ENCODE measurements at regions not wholly inside any gene's neighbourhood (a gene's known extent, or its start where the extent isn't known, plus 50 kb on each side); places are given as distances from the start of the nearest gene placed in this dataset.

- no peak for TF ChIP-seq RAD21 (IDR thresholded peaks at IDR 0.05; ENCODE audit: low read depth)
- TF ChIP-seq, protein P1, sequence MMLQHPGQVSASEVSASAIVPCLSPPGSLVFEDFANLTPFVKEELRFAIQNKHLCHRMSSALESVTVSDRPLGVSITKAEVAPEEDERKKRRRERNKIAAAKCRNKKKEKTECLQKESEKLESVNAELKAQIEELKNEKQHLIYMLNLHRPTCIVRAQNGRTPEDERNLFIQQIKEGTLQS (IDR thresholded peaks at IDR 0.05): no peak
- TF ChIP-seq CEBPB (IDR thresholded peaks at IDR 0.05; ENCODE audit: low read depth): no peak
- TF ChIP-seq REST (IDR thresholded peaks at IDR 0.05; ENCODE audit: low read depth): no peak
- no peak for TF ChIP-seq CTCF (IDR thresholded peaks at IDR 0.05 in 2 of 3, conservative IDR thresholded peaks at IDR 0.05 in 1 of 3; ENCODE audit: borderline replicate concordance in 1 of 3, insufficient read depth in 1 of 3, low read depth in 2 of 3, low read length in 2 of 3)
- no peak for TF ChIP-seq EZH2phosphoT487 (IDR thresholded peaks at IDR 0.05; ENCODE audit: borderline replicate concordance)
- TF ChIP-seq POLR2A (IDR thresholded peaks at IDR 0.05; ENCODE audit: borderline replicate concordance, extremely low read depth, insufficient read depth, insufficient read length): no peak
- no peak for TF ChIP-seq SIN3A (IDR thresholded peaks at IDR 0.05; ENCODE audit: low read depth)
- no peak for TF ChIP-seq EZH2 (IDR thresholded peaks at IDR 0.05)
- TF ChIP-seq SP1 (IDR thresholded peaks at IDR 0.05; ENCODE audit: low read depth): no peak
- no peak for TF ChIP-seq ZNF274 (IDR thresholded peaks at IDR 0.05; ENCODE audit: low read depth, low read length)
- TF ChIP-seq EGR1 (IDR thresholded peaks at IDR 0.05; ENCODE audit: low read depth): no peak
- TF ChIP-seq YY1 (IDR thresholded peaks at IDR 0.05; ENCODE audit: extremely low read depth, insufficient replicate concordance, low read depth, low read length): no peak
- TF ChIP-seq FOSL1 (IDR thresholded peaks at IDR 0.05; ENCODE audit: low read depth): no peak
Measured at GRCh38 chrX:131724292-131724691, 180.4 kb downstream of the OR13H1 start.
